ENCODE measurements at regions not wholly inside any gene's neighbourhood (a gene's known extent, or its start where the extent isn't known, plus 50 kb on each side); places are given as distances from the start of the nearest gene placed in this dataset.

- H3K4me3 Mint-ChIP-seq (ENCODE audit: unreplicated experiment) = no peak overlapping the region
- no peaks in the 10 kb centered on the region for H3K36me3 Mint-ChIP-seq (ENCODE audit: unreplicated experiment)
- H3K9me3 Mint-ChIP-seq (ENCODE audit: unreplicated experiment) = peaks cover 25% of the 10 kb centered on the region
- no peak overlapping the region for H3K27ac Mint-ChIP-seq (ENCODE audit: unreplicated experiment)
- no peaks in the 10 kb centered on the region for H3K4me1 Mint-ChIP-seq (ENCODE audit: unreplicated experiment)
- no peaks in the 10 kb centered on the region for H3K27me3 Mint-ChIP-seq (ENCODE audit: unreplicated experiment)
- TF ChIP-seq CTCF (IDR thresholded peaks at IDR 0.05) = no peak
- DNase-seq (ENCODE audit: extremely low spot score, unreplicated experiment) = no peak
Observed at GRCh38 chrX:81564851-81565250, 362.9 kb downstream of the SH3BGRL start.

- DNase-seq (ENCODE audit: extremely low spot score, unreplicated experiment) = no peak
- H3K36me3 Mint-ChIP-seq (ENCODE audit: unreplicated experiment) = no peaks in the 10 kb centered on the region
- TF ChIP-seq CTCF (IDR thresholded peaks at IDR 0.05) = no peak
- no peak overlapping the region for H3K27ac Mint-ChIP-seq (ENCODE audit: unreplicated experiment)
- H3K9me3 Mint-ChIP-seq (ENCODE audit: unreplicated experiment) = peaks cover 30% of the 10 kb centered on the region
- no peaks in the 10 kb centered on the region for H3K4me1 Mint-ChIP-seq (ENCODE audit: unreplicated experiment)
- no peaks in the 10 kb centered on the region for H3K27me3 Mint-ChIP-seq (ENCODE audit: unreplicated experiment)
- H3K4me3 Mint-ChIP-seq (ENCODE audit: unreplicated experiment) = no peak overlapping the region
Observed at GRCh38 chrX:81577028-81577427, 375.1 kb downstream of the SH3BGRL start.

GRCh38 chrX:81586096-81586495 lies 384.2 kb downstream of the SH3BGRL start:
- H3K27ac Mint-ChIP-seq (ENCODE audit: unreplicated experiment) = no peak overlapping the region
- H3K36me3 Mint-ChIP-seq (ENCODE audit: unreplicated experiment) = no peaks in the 10 kb centered on the region
- H3K9me3 Mint-ChIP-seq (ENCODE audit: unreplicated experiment) = peaks cover 11% of the 10 kb centered on the region
- no peaks in the 10 kb centered on the region for H3K27me3 Mint-ChIP-seq (ENCODE audit: unreplicated experiment)
- TF ChIP-seq CTCF (IDR thresholded peaks at IDR 0.05) = no peak
- H3K4me1 Mint-ChIP-seq (ENCODE audit: unreplicated experiment) = no peaks in the 10 kb centered on the region
- no peak overlapping the region for H3K4me3 Mint-ChIP-seq (ENCODE audit: unreplicated experiment)
- no peak for DNase-seq (ENCODE audit: extremely low spot score, unreplicated experiment)

GRCh38 chrX:81615979-81616378 lies 414.1 kb downstream of the SH3BGRL start:
- Mint-ChIP-seq H3K27ac (ENCODE audit: unreplicated experiment) (no peak overlapping the region), H3K36me3 (ENCODE audit: unreplicated experiment) (no peaks in the 10 kb centered on the region), H3K27me3 (ENCODE audit: unreplicated experiment) (no peaks in the 10 kb centered on the region), H3K4me1 (ENCODE audit: unreplicated experiment) (no peaks in the 10 kb centered on the region), H3K9me3 (ENCODE audit: unreplicated experiment) (peaks cover 60% of the 10 kb centered on the region), H3K4me3 (ENCODE audit: unreplicated experiment) (no peak overlapping the region)
- DNase-seq (ENCODE audit: extremely low spot score, unreplicated experiment) = no peak
- TF ChIP-seq CTCF (IDR thresholded peaks at IDR 0.05) = no peak

GRCh38 chrX:81662381-81662780 lies 460.5 kb downstream of the SH3BGRL start:
- H3K36me3 Mint-ChIP-seq (ENCODE audit: unreplicated experiment) = no peaks in the 10 kb centered on the region
- H3K27ac Mint-ChIP-seq (ENCODE audit: unreplicated experiment) = no peak overlapping the region
- no peak for DNase-seq (ENCODE audit: extremely low spot score, unreplicated experiment)
- no peaks in the 10 kb centered on the region for H3K4me1 Mint-ChIP-seq (ENCODE audit: unreplicated experiment)
- TF ChIP-seq CTCF (IDR thresholded peaks at IDR 0.05) = no peak
- no peaks in the 10 kb centered on the region for H3K27me3 Mint-ChIP-seq (ENCODE audit: unreplicated experiment)
- no peak overlapping the region for H3K4me3 Mint-ChIP-seq (ENCODE audit: unreplicated experiment)
- H3K9me3 Mint-ChIP-seq (ENCODE audit: unreplicated experiment) = peaks cover 17% of the 10 kb centered on the region
